ENCODE measurements at regions not wholly inside any gene's neighbourhood (a gene's known extent, or its start where the extent isn't known, plus 50 kb on each side); places are given as distances from the start of the nearest gene placed in this dataset.
"Not testable (repeated sequence)": the region's sequence is repeated elsewhere in the genome, so short reads cannot be mapped to it uniquely, and the experiment has no call there.

DNA sequence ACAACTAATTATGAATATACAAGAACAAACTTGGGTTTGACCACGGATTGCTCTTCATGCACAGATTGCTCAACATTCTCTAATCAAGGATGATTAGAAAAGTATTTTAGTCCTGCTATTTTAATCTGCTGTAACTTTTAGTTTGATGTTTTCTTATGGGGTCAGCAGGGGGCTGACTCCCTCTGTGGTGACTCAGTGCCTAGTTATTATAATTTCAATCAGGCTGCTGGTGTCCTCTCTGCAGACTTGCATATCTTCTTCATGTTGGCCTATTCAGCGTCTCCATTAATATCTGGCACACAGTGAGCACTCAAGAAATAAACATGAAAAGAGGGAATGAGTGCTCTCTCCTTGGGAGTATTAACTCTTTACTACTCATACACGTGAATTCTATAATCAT lies 223.8 kb upstream of the DDI1 start:
- no peak for DNase-seq

DNA sequence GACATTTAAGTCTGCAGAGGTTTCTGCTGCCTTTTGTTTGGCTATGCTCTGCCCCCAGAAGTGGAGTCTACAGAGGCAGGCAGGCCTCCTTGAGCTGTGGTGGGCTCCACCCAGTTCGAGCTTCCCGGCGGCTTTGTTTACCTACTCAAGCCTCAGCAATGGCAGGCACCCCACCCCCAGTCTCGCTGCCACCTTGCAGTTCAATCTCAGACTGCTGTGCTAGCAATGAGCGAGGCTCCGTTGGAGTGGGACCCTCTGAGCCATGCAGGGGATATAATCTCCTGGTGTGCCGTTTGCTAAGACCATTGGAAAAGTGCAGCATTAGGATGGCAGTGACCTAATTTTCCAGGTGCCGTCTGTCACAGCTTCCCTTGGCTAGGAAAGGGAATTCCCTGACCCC lies 216.1 kb upstream of the DDI1 start:
- not testable (repeated sequence) for DNase-seq

DNA sequence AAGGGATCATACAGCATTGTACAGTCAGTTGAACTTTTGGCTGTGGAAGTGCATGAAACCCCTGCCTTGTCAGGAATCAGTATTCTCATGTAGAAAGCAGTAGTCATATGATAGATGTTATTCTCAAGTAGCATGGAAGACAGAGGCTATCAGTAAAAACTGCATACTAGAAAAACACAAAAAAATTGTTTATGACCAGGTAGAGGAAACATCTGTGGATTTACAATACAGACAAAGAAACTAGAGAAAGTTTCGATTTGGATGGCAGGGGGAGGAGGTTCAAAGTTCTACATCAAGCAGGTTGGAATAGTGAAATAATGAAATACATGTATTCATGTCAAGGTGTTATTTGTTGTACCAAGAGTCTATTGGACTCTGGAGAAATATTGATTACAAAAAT lies 212.3 kb upstream of the DDI1 start:
- no peak for DNase-seq

DNA sequence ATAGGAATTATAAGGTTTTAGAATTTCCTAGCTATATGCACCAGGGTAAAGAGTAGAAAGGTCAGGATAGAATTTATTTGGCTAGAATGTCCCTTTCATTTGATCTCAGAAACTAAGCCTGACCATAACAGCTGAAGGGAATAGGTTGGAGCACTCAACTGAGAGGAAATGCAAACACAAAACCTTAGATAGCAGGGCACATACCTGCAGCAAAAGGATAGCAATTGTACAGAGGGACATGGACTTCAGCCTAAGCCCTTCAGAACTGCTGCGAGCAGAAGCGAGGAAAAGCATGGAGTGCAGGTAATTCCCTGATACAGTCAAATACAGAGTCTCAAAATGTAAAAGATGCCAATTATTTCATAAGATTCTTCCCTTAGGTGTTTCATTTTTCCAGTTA lies 211.0 kb upstream of the DDI1 start:
- no peak for DNase-seq

DNA sequence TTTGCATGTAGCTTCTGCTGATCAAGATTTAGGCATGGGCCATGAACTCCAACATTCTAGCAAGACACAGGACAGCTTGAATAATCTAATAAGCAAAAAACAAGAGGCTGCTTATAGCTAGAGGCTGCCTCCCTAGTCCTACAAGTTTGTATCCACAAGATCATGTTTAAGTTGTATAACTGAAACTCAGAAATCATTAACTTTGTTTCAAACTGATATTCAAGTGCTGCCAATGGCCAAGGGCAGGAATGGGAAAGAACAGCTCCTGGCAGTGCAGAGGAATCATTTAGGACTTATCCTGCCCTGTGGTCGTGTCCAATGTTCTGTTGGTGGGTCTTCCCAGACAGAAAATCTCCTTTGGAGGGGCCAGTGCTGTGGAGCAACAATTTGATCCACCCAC lies 209.6 kb upstream of the DDI1 start:
- DNase-seq = no peak

DNA sequence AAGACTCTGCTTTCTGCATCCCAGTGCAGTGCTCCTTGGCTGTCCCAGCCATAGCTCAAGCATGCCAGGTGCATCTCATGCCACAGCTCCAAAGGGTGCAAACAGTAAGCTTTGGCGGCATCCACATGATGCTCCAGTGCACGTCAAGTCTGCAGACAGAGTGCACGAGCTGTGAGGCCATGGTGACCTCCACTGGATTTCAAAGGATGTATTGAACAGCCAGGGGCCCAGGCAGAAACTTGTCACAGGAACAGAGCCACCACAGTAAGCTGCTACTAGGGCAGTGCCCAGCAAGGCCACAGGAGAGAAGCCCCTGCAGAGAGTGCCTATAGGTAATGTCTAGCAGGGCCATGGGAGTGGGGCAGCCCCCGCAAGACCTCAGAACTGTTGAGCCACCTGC lies 206.8 kb upstream of the DDI1 start:
- no peak for DNase-seq

DNA sequence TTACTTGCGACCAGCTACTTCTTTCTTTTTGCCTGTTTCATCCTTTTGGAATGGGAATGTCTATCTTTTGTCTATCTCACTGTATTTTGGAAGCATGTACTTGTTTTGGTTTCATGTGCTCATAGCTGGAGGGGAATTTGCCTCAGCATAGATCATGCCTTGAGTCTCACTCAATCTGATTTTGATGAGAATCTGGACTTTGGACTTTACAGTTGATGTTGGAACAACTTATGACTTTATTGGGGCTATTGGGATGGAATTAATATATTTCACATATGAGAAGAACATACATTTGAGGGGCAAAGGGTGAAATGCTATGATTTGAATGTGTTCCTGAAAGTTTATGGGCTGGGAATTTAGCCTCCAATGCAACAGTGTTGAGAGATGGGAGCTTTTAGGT lies 206.2 kb upstream of the DDI1 start:
- DNase-seq = no peak

DNA sequence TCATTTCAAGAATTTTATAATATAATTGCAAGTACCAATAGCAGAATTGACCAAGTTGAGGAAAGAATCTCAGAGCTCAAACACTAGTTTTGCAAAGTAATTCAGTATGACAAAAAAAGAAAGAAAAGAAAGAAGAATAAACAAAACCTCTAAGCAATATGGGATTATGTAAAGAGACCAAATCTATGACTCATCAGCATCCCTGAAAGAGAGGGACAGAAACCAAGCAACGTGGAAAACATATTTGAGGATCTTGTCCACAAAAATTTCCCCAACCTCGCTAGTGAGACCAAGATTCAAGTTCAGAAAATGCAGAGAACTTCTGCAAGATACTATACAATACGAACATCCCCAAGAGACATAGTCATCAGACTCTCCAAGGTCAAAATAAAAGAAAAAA lies 203.7 kb upstream of the DDI1 start:
- no peak for DNase-seq

DNA sequence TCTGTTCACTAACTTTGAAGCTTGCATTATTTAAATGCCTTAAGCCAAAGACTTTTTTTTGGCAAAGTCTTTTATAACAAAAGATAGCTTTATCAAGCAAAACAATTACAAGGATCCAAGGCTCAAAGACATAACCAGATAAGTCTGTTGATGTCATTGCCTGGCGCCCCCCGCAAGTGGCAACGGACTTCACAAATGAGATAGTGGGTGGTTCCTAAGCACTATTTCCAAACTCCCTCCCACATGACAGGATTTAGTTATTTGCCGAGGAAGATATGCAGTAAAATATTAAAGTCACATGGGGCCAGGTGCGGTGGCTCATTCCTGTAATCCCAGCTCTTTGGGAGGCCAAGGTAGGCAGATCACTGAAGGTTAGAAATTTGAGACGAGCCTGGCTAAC lies 194.2 kb upstream of the DDI1 start:
- no peak for DNase-seq

DNA sequence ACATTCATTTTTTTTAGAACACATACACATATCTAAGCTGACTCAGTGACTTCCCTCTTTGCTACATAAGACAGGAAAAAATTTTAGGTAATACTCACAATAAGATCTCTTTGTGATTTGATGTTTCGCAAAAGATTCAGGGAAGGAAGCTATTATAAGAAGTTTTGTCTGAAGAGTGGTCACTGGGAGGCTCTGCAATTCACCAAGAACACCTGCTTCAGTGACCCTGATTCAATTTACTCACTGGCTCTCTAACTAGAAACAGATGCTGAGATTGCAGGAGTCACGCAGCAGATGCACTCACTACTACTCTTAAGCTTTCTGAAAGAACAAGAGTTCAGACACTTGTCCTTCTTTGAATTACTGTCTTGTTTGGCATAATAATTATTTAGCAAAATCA lies 193.6 kb upstream of the DDI1 start:
- no peak for DNase-seq

DNA sequence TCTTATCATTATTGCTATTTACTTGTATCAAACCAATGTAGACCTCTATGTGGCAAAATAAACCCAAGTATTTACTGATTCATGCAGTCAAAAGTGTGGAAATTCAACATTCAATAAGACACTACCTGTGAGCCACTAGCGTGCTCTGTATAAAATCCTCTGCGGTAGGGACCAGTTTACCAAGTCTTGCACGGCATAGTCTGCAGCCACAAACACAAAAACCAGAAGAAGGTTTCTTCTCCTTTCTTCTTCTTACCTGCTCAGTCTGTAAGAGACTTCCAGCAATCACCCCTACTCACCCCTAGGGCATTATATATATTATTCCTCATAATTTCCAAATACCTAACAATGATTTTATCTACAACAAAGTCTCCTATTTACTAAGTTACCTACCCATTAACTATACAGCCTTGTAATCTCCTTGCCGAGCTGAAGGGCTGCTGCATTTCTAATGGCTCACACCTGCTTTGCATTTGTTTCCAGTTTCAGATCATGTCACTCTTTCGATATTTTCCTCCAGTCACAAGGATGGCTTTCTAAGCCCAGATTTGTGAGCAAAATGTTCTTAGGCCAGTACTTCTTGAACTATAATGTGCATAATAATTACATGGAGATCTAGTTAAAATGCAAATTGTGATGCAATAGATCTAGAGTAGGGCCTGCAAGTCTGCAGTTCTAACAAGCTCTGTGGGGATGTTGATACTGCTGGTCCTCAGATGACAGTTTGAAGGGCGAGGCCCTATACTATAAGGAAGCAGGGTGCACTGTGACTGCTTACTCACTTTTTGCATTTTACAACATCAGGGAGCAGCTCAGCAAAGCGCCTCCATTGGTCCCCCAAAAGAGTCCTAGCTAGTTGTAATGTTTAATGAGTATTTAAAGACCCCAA lies 191.9 kb upstream of the DDI1 start:
- DNase-seq = no peak

DNA sequence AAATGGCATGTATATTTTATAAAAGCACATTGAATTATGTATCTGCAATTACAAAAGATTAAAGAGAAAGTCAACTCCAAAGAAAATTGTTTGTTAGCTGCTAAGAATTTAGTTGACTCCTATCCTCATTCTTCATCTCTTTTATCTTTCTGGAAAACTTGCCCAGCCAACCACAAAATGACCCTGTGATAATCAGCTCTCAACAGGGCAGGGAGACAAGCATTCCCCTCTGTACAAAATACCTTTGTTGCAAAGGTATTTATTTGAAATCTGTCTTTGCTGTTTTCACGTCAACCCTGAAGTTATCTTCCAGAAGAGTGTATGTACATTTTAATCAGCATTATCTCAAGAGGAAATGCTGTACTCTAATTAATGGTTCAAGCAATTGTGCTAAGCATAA lies 191.1 kb upstream of the DDI1 start:
- no peak for DNase-seq

DNA sequence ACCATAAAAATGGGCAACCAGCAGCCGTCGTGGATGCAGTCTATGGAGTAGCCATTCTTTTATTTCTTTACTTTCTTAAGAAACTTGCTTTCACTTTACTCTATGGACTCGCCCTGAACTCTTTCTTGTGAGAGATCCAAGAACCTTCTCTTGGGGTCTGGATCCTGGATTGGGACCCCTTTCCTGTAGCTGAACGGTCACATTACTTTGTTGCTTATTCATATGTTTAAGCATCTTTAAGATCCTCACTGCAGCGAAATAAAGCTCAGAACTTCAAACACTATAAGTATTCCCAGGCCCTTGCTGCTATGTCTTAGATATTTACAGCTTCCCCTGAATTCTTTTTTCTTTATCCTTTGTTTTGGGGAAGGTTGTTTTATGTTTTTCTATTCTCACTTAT lies 187.8 kb upstream of the DDI1 start:
- DNase-seq = no peak

DNA sequence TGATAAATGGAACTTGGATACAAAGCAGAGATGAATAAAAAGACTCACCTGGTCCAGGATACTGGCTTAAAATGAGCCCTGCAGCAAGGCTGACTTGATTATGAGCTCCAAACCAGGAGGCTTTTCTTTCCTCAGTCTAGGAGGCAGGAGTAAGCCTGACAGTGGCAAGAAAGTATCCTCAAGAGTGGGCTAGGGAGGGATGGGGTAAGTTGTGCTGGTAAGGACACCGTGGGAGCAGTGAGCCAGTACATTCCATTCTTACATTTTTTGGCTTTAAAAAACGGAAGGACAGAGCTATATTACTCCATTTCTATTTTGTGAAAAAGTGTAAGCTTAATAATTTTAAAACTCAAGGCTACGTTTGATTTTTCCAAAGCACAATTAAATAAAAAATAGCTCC lies 187.1 kb upstream of the DDI1 start:
- DNase-seq = no peak

DNA sequence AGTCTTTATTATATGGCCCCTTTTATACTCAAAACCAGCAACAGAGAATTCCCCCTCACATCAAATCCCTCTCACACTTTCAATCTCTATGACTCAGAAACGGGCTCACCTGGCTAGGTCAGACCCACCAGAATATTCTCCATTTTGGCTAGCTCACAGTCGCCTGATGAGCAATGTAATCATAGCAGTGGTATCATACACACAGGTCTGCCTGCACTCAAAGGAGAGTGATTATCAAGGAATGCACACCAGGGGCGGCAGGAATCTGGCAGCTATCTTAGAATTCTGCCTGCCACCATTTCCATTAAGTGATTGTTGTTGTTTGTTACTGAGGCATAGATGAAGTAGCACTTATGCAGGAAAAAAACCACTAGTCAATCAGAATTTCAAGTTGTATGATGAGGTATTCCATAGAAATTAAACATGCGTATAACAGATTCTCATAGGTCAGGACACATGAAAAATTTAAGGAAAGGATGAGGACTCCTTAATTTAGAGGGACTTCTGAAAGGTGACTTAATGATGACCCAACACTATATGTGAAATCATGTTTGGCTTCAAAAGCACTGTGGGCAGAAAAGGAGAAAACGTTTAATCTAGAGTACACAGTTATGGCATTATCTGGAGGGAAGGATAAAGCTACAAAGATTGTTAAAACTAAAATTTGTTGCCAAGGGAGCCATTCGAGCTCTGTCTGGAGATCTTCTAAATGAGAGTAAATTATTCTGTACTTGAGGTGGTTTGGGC lies 185.8 kb upstream of the DDI1 start:
- DNase-seq = no peak

DNA sequence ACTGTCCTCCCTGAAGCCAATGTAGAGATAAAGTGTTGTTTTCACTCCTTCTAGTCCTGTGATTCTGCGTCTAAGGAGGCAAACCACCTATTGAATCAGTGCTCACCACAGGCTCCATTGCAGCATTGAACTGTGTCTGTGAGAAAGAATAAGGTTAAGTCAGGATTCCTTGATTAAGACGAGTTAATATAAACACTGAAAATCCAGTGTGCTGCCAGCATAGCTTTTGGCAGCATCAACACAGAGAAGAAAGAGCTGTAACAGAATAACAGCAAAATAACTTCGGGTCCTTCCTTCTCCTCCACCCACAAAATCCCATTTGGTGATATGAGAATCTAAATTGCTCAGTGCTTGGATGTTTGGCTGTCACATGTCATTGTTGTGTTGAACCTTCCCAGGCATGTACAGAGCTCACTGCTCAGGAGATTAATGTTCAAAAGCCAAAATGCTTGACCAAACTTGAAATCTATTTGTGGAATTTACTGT lies 185.2 kb upstream of the DDI1 start:
- DNase-seq = no peak

Data from NCI-H2029 treated with DMSO at 0.1 percent for 48 hours (cell line).